NCI-H1048 (cell line): ENCODE measurements at regions not wholly inside any gene's neighbourhood (a gene's known extent, or its start where the extent isn't known, plus 50 kb on each side); places are given as distances from the start of the nearest gene placed in this dataset.
A peak's percentile ranks its signal among the peaks of the same experiment; 100 is the strongest.
"Not testable (repeated sequence)": the region's sequence is repeated elsewhere in the genome, so short reads cannot be mapped to it uniquely, and the experiment has no call there.

Source experiments
- DNase-seq: peaks from one replicate; lab custom pipeline; 2025; lab: John Stamatoyannopoulos, UW

DNA sequence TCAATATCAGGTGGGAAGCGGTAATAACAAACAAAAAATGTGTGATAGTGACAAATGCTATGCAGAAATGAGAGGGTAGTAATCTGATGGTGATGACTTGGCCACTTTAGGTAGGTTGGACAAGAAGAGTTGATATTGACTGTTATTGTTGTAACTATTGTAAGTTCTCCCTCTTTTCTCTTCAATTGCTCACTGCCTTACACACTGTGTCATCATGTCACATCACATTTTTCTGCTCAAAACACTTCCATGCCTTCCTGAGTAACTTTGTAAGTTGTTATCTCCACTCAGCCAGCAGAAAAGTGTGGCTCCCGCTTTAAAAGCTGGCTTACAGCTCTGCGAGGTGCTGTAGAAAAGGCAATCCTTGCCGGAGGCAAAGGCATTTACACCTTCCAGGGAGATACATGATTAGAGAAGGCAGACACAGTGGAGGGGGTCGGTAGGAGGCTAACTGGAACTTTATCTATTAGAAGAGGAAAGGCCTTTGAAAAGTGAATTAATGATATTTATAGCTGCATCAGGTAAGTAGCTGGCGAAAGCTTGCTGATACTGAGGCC lies 85.2 kb upstream of the CLINT1 start:
- DNase-seq: no peak

- DNase-seq: no peak
Measured at GRCh38 chr5:157942595-157942994, 83.7 kb upstream of the CLINT1 start.

GRCh38 chr5:157941616-157942015 lies 82.7 kb upstream of the CLINT1 start:
- no peak for DNase-seq

DNA sequence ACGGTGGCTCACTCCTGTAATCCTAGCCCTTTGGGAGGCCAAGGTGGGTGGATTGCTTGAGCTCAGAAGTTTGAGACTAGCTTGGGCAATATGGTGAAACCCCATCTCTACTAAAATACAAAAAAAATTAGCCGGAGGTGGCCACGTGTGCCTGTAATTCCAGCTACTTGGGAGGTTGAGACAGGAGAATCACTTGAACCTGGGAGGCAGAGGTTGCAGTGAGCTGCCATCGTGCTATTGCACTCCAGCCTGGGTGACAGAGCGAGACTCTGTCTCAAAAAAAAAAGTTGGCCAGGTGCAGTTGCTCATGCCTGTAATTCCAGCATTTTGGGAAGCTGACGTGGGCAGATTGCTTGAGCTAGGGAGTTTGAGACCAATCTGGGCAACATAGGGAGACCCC lies 79.2 kb upstream of the CLINT1 start:
- DNase-seq: not testable (repeated sequence)

DNA sequence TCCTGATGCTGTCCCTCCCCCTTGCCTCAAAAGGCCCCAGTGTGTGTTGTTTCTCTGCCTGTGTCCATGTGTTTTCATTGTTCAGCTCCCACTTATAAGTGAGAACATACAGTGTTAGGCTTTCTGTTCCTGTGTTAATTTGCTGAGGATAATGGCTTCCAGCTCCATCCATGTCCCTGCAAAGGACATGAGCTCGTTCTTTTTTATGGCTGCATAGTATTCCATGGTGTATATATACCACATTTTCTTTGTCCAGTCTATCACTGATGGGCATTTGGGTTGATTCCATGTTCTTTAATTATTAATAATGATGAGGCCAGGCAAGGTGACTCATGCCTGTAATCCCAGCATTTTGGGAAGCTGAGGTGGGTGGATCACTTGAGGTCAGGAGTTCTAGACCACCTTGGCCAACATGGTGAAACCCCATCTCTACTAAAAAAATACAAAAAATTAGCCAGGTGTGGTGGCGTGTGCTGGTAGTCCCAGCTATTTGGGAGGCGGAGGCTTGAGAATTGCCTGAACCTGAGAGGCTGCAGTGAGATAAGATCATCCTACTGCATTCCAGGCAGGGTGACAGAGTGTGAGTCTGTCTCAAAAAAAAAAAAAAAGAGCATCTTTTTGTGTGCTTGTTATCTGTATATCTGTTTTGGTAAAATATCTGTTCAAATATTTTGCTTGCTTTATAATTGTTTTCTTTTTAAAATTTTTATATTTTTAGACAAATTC lies 78.0 kb upstream of the CLINT1 start:
- DNase-seq: not testable (repeated sequence)

GRCh38 chr5:157934600-157934999 lies 75.7 kb upstream of the CLINT1 start:
- DNase-seq: no peak

- DNase-seq: no peak
Measured at GRCh38 chr5:157933005-157933404, 74.1 kb upstream of the CLINT1 start.

DNA sequence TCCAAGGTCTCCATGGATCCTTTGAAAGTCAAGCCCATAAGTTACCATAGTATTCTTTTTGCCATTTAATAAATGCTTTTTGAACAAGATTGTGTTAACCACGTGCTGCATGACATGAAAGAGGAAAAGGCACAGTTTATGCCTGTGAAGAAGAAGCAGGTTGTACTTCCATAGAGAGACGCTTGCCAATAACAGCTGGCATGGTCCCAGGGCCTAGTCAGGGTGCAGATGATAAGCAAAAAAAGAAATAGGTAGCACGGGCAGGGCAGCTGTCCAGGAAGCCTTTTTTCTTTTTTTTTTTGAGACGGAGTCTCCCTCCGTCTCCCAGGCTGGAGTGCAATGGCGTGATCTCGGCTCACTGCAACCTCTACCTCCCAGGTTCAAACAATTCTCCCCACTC lies 71.8 kb upstream of the CLINT1 start:
- no peak for DNase-seq

GRCh38 chr5:157926977-157927376 lies 68.0 kb upstream of the CLINT1 start:
- no peak for DNase-seq

DNA sequence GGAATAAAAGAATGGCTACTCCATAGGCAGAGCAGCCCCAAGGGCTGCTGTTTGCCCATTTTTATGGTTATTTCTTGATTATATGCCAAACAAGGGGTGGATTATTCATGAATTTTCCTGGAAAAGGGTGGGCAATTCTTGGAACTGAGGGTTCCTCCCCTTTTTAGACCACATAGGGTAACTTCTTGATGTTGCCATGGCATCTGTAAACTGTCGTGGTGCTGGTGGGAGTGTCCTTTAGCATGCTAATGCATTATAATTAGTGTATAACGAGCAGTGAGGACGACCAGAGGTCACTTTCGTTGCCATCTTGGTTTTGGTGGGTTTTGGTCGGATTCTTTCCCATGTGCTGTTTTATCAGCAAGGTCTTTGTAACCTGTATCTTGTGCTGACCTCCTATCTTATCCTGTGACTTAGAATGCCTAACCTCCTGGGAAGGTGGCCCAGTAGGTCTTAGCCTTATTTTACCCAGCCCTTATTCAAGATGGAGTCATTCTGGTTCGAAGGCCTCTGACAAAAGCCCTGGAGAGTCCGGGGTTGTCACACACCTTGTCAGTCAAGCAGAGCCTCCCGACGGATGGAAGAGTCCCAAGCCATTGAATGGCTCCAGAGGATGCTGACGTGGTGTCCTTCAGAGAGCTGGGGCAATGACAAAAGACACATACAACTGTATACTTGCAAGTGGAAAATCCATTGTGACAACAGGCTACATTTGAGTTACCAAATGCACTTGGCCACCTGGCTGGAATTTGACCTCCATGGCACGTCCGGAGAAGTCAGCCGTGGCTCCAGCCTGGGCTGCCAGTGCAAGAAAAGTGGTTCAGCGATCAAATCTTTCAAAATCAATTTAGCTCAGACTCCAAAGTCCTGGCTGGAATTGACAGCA lies 67.1 kb upstream of the CLINT1 start:
- DNase-seq: no peak

GRCh38 chr5:157924931-157925729 lies 66.2 kb upstream of the CLINT1 start:
- no peak for DNase-seq

- DNase-seq: no peak
Measured at GRCh38 chr5:157924490-157924889, 65.5 kb upstream of the CLINT1 start.

DNA sequence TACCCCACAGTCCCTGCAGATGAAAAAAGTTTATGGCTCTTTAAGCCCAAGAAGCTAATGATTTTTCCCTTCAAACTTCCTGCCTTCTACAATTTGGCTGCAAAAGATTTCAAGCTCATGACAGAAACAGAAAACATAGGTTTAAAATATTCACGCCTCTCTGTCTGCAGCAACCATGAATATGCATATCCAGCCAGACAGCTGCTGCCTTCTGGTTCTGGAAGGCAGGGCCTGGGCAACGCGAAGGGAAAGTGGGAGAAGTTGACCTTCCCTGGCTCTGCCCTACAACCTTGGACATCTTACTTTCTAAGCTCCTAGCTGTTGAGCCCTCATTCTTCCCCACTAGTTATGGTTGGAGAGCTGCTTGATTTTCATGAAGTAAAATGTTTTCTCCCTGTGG lies 64.8 kb upstream of the CLINT1 start:
- no peak for DNase-seq

DNA sequence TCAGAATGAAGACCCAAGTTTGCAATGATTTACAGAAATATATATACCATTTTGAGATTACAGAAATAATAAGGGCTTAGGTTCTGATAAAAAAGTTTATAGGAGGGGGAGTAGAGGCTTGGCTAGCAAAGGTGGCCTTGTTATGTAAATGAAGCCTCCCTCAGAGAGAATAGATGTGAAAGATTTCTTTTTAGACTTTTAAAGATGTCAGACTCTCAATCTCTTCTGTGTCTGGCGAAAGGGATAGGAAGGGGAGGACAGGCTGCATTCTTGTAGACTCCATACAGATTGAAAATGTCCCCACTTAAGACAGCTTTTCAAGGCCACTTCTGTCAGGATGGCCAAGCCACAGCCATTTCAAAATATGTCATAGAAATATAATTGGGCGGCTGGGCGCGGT lies 63.1 kb upstream of the CLINT1 start:
- no peak for DNase-seq

GRCh38 chr5:157920828-157921170 lies 61.9 kb upstream of the CLINT1 start:
- DNase-seq: no peak

GRCh38 chr5:157918811-157919742 lies 60.1 kb upstream of the CLINT1 start:
- no peak for DNase-seq

DNA sequence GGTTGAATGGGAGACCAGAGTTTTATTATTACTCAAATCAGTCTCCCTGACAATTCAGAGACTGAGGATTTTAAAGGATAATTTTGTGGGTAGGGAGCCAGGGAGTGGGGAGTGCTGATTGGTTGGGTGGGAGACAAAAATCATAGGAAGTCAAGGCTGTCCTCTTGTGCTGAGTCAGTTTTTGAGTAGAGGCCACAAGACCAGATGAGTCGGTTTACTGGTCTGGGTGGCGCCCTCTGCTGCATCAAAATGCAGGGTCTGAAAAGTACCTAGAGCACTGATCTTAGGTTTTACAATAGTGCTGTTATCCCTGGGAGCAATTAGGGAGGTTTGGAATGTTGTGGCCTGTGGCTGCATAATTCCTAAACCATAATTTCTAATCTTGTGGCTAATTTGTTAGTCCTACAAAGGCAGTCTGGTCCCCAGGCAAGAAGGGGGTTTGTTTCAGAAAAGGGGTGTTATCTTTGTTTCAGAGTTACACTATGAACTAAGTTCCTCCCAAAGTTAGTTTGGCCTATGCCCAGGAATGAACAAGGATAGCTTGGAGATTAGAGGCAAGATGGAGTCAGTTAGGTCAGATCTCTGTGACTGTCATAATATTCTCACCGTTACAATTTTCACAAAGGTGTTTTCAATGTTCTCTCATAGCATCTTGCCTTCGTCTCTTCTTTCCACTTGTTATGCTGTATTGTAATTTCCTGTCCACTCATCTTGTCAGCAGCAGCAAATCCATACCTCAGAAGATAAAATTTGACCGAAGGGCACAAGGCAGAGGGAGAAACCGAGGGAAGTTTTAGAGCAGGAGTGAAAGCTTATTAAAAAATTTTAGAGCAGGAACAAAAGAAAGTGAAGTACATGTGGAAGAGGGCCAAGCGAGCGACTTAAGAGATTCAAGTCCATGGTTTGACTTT lies 59.2 kb upstream of the CLINT1 start:
- peak; percentile 42 for DNase-seq

- no peak for DNase-seq
Measured at GRCh38 chr5:157917491-157917890, 58.5 kb upstream of the CLINT1 start.

DNA sequence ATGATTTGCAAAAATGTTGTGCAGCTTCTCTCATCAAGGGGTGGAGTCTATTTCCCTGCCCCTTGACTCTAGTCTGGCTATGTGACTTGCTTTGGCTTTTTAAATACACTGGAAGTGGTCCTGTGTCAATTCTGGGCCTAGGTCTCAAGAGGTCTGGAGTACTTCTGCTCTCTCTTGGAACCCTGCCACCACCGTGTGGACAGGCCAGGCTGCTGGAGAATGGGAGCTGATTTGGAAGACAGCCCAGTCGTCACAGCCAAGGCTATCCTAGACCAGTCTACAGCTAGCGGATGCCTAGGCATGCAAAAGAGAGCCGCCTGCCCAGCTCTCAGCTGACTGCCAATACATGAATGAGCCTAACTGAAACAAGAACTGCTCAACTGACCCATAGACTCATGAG lies 56.7 kb upstream of the CLINT1 start:
- DNase-seq: no peak

- no peak for DNase-seq
Measured at GRCh38 chr5:157914151-157914788, 55.3 kb upstream of the CLINT1 start.
